ENCODE measurements at regions not wholly inside any gene's neighbourhood (a gene's known extent, or its start where the extent isn't known, plus 50 kb on each side); places are given as distances from the start of the nearest gene placed in this dataset.

DNA sequence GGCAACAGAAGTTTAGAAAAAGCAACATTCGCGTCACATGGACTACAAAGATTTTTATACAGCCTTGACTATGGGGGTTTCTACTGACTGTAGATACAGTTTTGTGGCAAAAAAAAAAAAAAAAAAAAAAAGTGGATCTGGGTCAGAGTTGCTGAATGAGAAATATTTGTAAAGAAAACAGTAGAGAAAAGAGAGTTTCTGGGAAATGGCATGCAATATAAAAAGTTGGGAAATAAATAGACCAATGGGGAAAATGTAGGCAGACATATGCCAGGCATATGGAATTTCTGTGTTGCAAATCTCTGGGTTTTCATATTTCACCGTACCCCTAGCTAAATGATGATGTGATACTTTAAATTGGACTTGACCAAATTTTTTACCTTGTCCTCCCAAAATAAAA, 315.3 kb downstream of the EFNB2 start:
- in situ Hi-C loops (cut with HindIII; ENCODE audit: low sequenced_read_pairs), result no loop called here
- TF ChIP-seq, protein P1, sequence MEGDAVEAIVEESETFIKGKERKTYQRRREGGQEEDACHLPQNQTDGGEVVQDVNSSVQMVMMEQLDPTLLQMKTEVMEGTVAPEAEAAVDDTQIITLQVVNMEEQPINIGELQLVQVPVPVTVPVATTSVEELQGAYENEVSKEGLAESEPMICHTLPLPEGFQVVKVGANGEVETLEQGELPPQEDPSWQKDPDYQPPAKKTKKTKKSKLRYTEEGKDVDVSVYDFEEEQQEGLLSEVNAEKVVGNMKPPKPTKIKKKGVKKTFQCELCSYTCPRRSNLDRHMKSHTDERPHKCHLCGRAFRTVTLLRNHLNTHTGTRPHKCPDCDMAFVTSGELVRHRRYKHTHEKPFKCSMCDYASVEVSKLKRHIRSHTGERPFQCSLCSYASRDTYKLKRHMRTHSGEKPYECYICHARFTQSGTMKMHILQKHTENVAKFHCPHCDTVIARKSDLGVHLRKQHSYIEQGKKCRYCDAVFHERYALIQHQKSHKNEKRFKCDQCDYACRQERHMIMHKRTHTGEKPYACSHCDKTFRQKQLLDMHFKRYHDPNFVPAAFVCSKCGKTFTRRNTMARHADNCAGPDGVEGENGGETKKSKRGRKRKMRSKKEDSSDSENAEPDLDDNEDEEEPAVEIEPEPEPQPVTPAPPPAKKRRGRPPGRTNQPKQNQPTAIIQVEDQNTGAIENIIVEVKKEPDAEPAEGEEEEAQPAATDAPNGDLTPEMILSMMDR (IDR thresholded peaks at IDR 0.05; ENCODE audit: low read depth, low read length), result no peak
- no peak for DNase-seq (ENCODE audit: low read depth, low spot score)
- H3K4me3 ChIP-seq (ENCODE audit: low read depth, low read length), result no peak overlapping the region

DNA sequence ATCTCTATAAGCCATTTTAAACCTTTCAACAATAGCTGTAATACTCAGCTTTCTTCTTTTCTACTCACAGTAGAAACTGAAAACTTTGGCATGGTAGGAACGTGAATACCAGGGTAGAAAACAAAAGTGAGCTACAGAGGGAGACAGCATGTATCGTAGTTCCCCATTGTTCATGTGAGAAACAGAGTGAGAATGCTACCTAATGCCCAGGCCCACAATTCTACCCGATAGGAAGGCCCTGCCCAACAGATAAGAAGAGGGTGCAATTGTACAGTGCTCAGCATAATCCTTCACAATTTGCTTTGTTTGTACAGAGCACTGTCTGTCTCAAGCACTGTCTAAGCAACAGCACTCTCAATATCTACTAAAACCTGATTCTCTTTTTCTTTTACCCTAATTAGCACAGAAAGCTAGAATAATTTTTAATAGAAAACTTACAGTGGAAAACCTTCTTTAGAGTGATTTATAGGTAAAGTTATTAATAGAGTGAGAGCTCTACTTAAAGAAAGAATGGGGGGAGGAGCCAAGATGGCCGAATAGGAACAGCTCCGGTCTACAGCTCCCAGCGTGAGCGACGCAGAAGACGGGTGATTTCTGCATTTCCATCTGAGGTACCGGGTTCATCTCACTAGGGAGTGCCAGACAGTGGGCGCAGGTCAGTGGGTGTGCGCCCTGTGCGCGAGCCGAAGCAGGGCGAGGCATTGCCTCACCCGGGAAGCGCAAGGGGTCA, 322.3 kb downstream of the EFNB2 start:
- TF ChIP-seq, protein P1 (IDR thresholded peaks at IDR 0.05; ENCODE audit: low read depth, low read length), result no peak
- DNase-seq (ENCODE audit: low read depth, low spot score), result no peak
- no peak overlapping the region for H3K4me3 ChIP-seq (ENCODE audit: low read depth, low read length)
- in situ Hi-C loops (cut with HindIII; ENCODE audit: low sequenced_read_pairs), result no loop called here

DNA sequence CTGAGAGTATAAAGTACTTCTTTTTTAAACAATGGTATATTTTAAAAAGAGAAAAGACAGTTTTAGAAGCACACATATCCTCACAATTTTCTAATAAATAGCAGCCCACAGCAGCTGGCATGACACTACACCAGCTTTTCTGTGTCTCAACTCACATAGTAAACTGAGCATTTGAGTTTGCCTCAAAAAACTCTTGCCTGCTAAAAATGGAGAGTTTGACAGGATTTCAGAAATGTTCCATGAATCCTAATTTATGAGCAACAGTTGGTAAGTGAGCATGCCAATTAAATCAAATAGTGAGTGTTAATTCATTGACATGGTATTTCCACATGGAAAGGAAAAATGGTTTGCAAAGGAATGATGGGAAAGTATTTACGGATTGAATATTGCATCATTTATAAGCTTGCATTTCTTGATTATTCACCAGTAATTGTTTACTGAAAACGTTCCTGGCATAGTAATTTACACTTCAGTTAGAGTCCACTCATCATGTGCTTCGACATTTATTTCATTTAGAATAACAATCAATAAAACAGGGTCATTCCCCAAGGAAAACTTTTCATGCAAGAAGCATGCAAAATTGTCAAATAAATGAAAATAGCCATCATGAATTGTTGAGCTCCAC, 323.0 kb downstream of the EFNB2 start:
- no peak for DNase-seq (ENCODE audit: low read depth, low spot score)
- TF ChIP-seq, protein P1 (IDR thresholded peaks at IDR 0.05; ENCODE audit: low read depth, low read length), result no peak
- in situ Hi-C loops (cut with HindIII; ENCODE audit: low sequenced_read_pairs), result no loop called here
- no peak overlapping the region for H3K4me3 ChIP-seq (ENCODE audit: low read depth, low read length)

DNA sequence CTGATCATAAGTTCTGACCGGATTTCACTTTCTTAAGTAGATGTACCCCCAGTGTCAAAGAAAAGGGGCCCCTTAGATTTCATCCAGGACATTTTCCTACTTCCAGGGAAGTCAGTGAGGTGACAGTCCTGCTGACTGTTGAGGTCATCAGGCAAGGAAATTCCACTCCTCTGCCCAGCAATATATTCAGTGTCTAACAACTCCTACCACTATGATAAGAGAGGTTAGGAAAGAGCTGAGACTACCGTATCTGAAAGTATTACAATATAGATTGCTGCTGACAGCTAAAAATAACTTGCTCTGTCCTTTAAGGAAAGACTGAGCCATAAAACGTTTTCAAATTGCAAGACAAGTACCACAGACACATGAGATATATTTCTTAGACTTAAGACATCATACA, 325.1 kb downstream of the EFNB2 start:
- no peak overlapping the region for H3K4me3 ChIP-seq (ENCODE audit: low read depth, low read length)
- no peak for DNase-seq (ENCODE audit: low read depth, low spot score)
- in situ Hi-C loops (cut with HindIII; ENCODE audit: low sequenced_read_pairs), result no loop called here
- TF ChIP-seq, protein P1 (IDR thresholded peaks at IDR 0.05; ENCODE audit: low read depth, low read length), result no peak

DNA sequence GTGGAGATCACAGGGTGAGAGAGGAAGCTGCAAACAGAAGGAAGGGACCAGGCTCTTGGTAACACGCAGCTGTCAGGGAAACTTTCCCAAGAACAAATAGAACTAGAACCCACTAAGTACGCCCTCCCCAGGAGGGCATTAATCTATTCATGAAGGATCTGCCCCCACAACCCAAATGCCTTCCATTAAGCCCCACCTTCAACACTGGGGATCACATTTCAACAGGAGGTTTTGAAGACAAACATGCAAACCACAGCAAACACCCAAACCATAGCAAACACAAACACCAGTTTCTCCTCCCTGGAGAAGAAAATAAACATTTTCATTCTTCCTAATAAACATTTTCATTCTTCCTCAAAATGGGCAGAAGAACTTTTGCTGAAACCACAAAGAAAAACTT, 329.6 kb downstream of the EFNB2 start:
- in situ Hi-C loops (cut with HindIII; ENCODE audit: low sequenced_read_pairs), result no loop called here
- TF ChIP-seq, protein P1 (IDR thresholded peaks at IDR 0.05; ENCODE audit: low read depth, low read length), result no peak
- no peak overlapping the region for H3K4me3 ChIP-seq (ENCODE audit: low read depth, low read length)
- no peak for DNase-seq (ENCODE audit: low read depth, low spot score)

DNA sequence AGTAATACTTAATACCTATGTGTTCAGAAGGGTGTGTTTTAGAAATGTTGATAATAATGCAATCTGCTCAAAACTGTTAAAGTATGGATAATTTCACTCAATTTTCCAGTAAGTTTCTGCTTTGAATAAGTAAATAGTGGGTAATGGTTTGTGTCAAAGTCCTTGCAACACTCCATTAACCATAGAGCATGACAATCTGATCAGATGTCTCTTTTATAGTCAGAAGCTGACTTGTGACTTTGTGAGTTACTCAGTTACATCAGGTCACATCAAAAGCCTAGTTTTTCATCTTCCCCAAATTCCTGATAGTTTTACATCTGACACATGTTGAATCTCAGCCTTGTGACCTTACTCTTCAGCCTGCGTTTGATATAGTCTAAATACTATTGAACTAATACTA, 338.0 kb downstream of the EFNB2 start:
- TF ChIP-seq, protein P1 (IDR thresholded peaks at IDR 0.05; ENCODE audit: low read depth, low read length), result no peak
- H3K4me3 ChIP-seq (ENCODE audit: low read depth, low read length), result no peak overlapping the region
- DNase-seq (ENCODE audit: low read depth, low spot score), result no peak
- in situ Hi-C loops (cut with HindIII; ENCODE audit: low sequenced_read_pairs), result no loop called here

All from astrocyte of the spinal cord (primary cell).